ENCODE measurements at regions not wholly inside any gene's neighbourhood (a gene's known extent, or its start where the extent isn't known, plus 50 kb on each side); places are given as distances from the start of the nearest gene placed in this dataset.

DNA sequence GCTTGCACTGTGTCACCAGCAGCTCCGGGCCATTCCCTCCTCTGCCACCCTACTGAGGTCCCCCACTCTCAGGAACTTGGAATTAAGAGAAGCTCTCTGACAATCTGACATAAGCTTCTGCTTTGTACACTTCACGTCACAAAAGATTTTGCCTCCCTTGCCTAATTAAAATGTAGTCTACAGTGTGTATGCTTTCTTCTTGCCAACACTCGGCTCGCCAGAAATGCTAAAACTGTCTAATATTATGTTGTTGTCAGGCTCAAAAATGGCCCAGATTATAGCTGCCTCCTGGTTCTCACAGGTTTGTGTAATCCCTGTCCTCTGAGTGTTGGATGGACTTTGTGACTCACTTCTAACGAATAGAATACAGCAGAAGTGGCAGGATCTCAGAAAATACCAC lies 474.7 kb downstream of the MBD2 start:
- DNase-seq (ENCODE audit: extremely low read depth, low read depth) = no peak
- TF ChIP-seq, protein P1, sequence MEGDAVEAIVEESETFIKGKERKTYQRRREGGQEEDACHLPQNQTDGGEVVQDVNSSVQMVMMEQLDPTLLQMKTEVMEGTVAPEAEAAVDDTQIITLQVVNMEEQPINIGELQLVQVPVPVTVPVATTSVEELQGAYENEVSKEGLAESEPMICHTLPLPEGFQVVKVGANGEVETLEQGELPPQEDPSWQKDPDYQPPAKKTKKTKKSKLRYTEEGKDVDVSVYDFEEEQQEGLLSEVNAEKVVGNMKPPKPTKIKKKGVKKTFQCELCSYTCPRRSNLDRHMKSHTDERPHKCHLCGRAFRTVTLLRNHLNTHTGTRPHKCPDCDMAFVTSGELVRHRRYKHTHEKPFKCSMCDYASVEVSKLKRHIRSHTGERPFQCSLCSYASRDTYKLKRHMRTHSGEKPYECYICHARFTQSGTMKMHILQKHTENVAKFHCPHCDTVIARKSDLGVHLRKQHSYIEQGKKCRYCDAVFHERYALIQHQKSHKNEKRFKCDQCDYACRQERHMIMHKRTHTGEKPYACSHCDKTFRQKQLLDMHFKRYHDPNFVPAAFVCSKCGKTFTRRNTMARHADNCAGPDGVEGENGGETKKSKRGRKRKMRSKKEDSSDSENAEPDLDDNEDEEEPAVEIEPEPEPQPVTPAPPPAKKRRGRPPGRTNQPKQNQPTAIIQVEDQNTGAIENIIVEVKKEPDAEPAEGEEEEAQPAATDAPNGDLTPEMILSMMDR (IDR thresholded peaks at IDR 0.05; ENCODE audit: low read depth, low read length) = no peak

DNA sequence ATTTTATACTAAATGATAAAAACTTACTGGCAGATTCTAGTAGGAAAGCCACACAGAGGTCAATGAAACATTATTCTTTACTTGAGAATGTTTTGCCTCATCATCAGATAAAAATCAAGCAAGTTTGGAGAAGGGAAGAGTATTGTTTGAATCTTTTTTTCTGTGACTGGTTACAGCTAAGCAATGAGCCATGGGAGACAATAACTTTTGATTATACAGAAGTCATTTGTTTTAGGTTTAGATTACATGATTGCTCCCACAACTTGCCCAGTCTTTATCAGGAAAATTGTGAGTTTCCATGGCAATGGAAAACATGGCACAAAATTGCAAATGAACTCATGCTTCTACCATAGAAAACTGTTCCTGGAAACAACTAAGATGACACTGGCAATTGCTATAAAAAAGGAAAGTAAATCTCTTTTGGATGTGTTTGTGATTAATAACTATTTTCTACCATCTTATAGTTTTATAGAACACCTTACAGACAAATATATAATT lies 476.8 kb downstream of the MBD2 start:
- TF ChIP-seq, protein P1 (IDR thresholded peaks at IDR 0.05; ENCODE audit: low read depth, low read length) = no peak
- no peak for DNase-seq (ENCODE audit: extremely low read depth, low read depth)

DNA sequence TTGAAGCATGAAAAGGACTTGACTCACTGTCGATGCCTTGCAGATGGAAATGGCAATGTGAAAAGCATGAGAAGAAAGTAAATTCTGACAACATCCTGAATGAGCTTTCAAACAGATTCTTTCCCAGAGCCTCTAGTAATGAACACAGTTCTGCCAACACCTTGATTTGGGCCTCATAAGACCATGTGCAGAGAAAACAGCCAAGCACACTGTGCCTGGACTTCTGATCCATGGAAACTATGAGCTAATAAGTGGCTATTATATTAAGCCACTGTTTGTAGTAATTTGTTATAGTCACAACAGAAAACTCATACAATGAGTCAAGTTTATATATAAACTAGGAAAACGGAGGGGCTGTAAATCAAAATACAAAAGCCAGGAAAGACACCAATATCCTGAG lies 477.3 kb downstream of the MBD2 start:
- DNase-seq (ENCODE audit: extremely low read depth, low read depth) = no peak
- TF ChIP-seq, protein P1 (IDR thresholded peaks at IDR 0.05; ENCODE audit: low read depth, low read length) = no peak

DNA sequence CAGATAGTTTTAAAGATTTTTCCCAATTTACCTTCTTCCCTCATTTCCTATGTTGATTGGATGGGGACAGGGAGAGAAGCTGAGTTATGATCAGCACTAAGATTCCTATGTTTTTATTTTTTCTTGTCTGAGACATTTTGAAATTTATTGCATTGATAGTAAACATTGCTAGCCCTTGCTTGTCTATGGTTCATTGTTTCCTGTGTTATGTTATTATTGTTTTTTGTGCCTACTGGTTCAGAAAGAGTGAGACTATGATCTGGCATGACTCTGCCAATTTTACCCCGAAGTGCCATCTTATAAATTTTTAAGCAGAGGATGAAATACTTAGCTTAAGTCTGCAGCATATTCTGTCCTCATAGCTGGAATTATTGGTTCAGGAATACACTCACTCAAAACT lies 478.5 kb downstream of the MBD2 start:
- no peak for DNase-seq (ENCODE audit: extremely low read depth, low read depth)
- TF ChIP-seq, protein P1 (IDR thresholded peaks at IDR 0.05; ENCODE audit: low read depth, low read length) = no peak

DNA sequence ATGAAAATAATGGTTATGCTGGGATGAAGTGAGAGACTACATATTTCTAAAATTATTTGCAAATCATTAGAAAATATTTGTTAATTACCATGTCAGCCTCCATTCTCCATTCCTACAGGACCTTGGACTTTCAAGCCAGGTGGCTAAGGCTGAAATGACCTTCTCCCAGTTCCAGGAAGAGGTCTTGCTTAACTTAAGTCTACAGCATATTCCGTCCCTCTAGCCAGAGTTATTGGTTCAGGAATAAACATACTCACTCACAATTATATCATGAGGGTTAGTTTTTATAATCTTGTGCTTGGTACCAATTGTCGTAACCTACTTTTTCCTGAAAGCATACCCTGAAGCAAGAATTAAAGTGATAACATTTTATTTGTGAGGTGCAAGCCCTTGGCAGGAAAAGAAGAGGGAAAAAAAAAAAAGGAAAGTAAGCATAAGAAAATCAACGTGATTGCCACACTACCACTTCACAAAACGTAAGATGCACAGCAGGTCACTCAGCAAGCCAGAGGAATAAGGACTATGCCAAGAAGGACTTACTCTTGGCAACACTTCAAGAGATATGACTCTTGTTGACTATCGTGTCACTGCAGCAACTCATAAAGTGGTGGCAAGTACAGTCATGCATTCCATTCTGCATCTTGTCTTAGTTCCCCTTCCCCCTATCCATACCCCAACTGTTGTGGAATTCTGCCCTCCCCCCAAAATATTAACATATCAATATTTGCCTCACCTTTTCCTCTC lies 479.1 kb downstream of the MBD2 start:
- no peak for DNase-seq (ENCODE audit: extremely low read depth, low read depth)
- TF ChIP-seq, protein P1 (IDR thresholded peaks at IDR 0.05; ENCODE audit: low read depth, low read length) = no peak

DNA sequence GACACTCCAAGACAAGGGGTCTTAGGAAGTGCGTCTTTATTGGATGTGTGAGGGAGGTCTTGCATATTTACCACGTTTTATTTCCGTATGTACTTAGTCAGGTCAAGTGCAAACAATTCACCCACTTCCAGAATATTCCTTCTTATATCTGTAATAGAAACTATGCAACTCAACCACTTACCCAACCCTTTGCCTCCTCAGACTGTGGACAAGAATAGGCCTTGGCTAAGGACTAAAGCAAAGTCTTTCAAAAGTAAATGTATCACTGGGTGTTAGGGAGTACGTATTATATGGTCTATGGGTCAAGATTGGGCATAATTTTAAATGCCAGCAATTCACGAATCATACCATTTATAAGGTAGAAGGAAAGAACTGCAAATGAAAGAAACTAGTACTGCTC lies 484.8 kb downstream of the MBD2 start:
- TF ChIP-seq, protein P1 (IDR thresholded peaks at IDR 0.05; ENCODE audit: low read depth, low read length) = no peak

DNA sequence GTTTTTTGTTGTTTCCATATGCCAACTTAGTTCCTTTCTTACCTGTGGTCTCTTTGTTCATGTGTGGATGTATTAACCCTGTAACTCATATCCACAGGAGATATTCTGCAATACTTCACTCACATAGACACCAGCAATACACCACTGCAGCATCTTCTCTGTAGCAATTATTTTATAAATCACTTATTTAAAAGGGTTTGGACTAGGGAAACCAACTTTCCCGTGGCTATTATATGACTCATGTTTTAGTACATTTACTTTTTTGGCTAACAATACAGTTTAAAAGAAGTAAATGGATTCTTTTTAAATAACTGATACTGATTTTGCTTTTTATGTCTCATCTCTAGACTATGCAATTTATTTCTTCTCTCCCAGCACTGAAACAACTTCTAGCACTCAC lies 488.9 kb downstream of the MBD2 start:
- TF ChIP-seq, protein P1 (IDR thresholded peaks at IDR 0.05; ENCODE audit: low read depth, low read length) = no peak
- no peak for DNase-seq (ENCODE audit: extremely low read depth, low read depth)

More for the DNA sequence above, 484.8 kb downstream of the MBD2 start:
- no peak for DNase-seq (ENCODE audit: extremely low read depth, low read depth)

Data from AG09319 (cell line).